AG09309 (cell line): ENCODE measurements at regions not wholly inside any gene's neighbourhood (a gene's known extent, or its start where the extent isn't known, plus 50 kb on each side); places are given as distances from the start of the nearest gene placed in this dataset.

Experiments used
- DNase-seq: peaks from one replicate; pipeline ENCODE4 v3.0.0-alpha.2; 2010; ENCODE audit warnings: low read depth
- H3K4me3 ChIP-seq: 2 replicates; pipeline ENCODE4 v1.5.1; 2011; ENCODE audit warnings: mild to moderate bottlenecking, low read depth, low read length, moderate library complexity; ENCODE audit not compliant: control insufficient read depth
- CTCF ChIP-seq: IDR thresholded peaks from 2 replicates; pipeline ENCODE4 v1.5.1; 2011; ENCODE audit warnings: mild to moderate bottlenecking, low read depth, low read length, inconsistent platforms; ENCODE audit not compliant: insufficient read depth, control insufficient read depth; ENCODE audit errors: missing control alignments

GRCh38 chr10:106082865-106083264 lies 1081.6 kb downstream of the SORCS1 start:
- no peak overlapping the region for H3K4me3 ChIP-seq
- DNase-seq = no peak
- no peak for TF ChIP-seq CTCF

- no peak for DNase-seq
- no peak overlapping the region for H3K4me3 ChIP-seq
- no peak for TF ChIP-seq CTCF
These were observed 1085.5 kb downstream of the SORCS1 start for GRCh38 chr10:106078895-106079576.

GRCh38 chr10:106076496-106076895 lies 1088.0 kb downstream of the SORCS1 start:
- H3K4me3 ChIP-seq = no peak overlapping the region
- TF ChIP-seq CTCF = no peak
- DNase-seq = no peak

GRCh38 chr10:106053061-106053460 lies 1111.4 kb downstream of the SORCS1 start:
- no peak for DNase-seq
- no peak for TF ChIP-seq CTCF
- no peak overlapping the region for H3K4me3 ChIP-seq

- no peak for TF ChIP-seq CTCF
- no peak overlapping the region for H3K4me3 ChIP-seq
- no peak for DNase-seq
These were observed 1120.0 kb downstream of the SORCS1 start for GRCh38 chr10:106044503-106044902.

GRCh38 chr10:106043863-106044262 lies 1120.6 kb downstream of the SORCS1 start:
- H3K4me3 ChIP-seq = no peak overlapping the region
- DNase-seq = no peak
- TF ChIP-seq CTCF = no peak
